ENCODE measurements at regions not wholly inside any gene's neighbourhood (a gene's known extent, or its start where the extent isn't known, plus 50 kb on each side); places are given as distances from the start of the nearest gene placed in this dataset.

- Mint-ChIP-seq H3K27me3 (ENCODE audit: unreplicated experiment) (no peaks in the 10 kb centered on the region), H3K4me3 (ENCODE audit: low read depth, unreplicated experiment) (no peak overlapping the region), H3K4me1 (ENCODE audit: low read depth, unreplicated experiment) (peaks cover 10% of the 10 kb centered on the region), H3K36me3 (ENCODE audit: insufficient read depth, unreplicated experiment) (no peaks in the 10 kb centered on the region), H3K9me3 (ENCODE audit: low read depth, unreplicated experiment) (no peaks in the 10 kb centered on the region), H3K27ac (ENCODE audit: unreplicated experiment) (no peak overlapping the region)
- CTCF ChIA-PET = no interaction called here
- no TSS peak for BruUV-seq (replicated peaks)
- TF ChIP-seq, protein P1, sequence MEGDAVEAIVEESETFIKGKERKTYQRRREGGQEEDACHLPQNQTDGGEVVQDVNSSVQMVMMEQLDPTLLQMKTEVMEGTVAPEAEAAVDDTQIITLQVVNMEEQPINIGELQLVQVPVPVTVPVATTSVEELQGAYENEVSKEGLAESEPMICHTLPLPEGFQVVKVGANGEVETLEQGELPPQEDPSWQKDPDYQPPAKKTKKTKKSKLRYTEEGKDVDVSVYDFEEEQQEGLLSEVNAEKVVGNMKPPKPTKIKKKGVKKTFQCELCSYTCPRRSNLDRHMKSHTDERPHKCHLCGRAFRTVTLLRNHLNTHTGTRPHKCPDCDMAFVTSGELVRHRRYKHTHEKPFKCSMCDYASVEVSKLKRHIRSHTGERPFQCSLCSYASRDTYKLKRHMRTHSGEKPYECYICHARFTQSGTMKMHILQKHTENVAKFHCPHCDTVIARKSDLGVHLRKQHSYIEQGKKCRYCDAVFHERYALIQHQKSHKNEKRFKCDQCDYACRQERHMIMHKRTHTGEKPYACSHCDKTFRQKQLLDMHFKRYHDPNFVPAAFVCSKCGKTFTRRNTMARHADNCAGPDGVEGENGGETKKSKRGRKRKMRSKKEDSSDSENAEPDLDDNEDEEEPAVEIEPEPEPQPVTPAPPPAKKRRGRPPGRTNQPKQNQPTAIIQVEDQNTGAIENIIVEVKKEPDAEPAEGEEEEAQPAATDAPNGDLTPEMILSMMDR (IDR thresholded peaks at IDR 0.05; ENCODE audit: unreplicated experiment) = no peak
- no peak for DNase-seq
- intact Hi-C loops (cut with micrococcal nuclease; ENCODE audit: unreplicated experiment) = no loop called here
Measured at GRCh38 chr5:74098941-74099340, 472.9 kb downstream of the ARHGEF28 start.

DNA sequence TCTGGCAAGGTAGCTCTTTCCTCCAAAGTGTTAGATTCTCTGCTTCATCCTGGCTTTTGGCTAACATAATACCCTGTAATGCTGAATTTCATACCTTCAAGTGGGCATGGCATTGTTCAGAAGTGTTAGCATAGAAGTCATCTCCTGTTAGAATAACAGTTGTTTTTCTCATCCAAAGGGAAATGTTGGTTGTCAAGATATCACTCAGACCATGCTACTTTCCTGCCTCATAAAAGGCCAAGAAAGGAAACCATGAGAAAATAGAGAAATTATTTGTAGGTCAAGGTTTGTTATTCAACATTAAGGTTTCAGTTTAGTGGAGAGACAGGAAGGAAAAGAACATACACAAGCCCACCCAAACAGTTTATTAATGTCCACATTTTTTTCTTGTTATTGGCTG is 472.5 kb downstream of the ARHGEF28 start:
- TF ChIP-seq, protein P1 (IDR thresholded peaks at IDR 0.05; ENCODE audit: unreplicated experiment) = no peak
- CTCF ChIA-PET = no interaction called here
- no peak overlapping the region for H3K27ac Mint-ChIP-seq (ENCODE audit: unreplicated experiment)
- H3K27me3 Mint-ChIP-seq (ENCODE audit: unreplicated experiment) = no peaks in the 10 kb centered on the region
- no peaks in the 10 kb centered on the region for H3K36me3 Mint-ChIP-seq (ENCODE audit: insufficient read depth, unreplicated experiment)
- no TSS peak for BruUV-seq (replicated peaks)
- H3K9me3 Mint-ChIP-seq (ENCODE audit: low read depth, unreplicated experiment) = no peaks in the 10 kb centered on the region
- no peak for DNase-seq
- H3K4me1 Mint-ChIP-seq (ENCODE audit: low read depth, unreplicated experiment) = peaks cover 5% of the 10 kb centered on the region
- intact Hi-C loops (cut with micrococcal nuclease; ENCODE audit: unreplicated experiment) = no loop called here
- no peak overlapping the region for H3K4me3 Mint-ChIP-seq (ENCODE audit: low read depth, unreplicated experiment)

- Mint-ChIP-seq H3K27me3 (ENCODE audit: unreplicated experiment) (no peaks in the 10 kb centered on the region), H3K4me3 (ENCODE audit: low read depth, unreplicated experiment) (no peak overlapping the region), H3K4me1 (ENCODE audit: low read depth, unreplicated experiment) (no peaks in the 10 kb centered on the region), H3K27ac (ENCODE audit: unreplicated experiment) (no peak overlapping the region), H3K36me3 (ENCODE audit: insufficient read depth, unreplicated experiment) (no peaks in the 10 kb centered on the region), H3K9me3 (ENCODE audit: low read depth, unreplicated experiment) (no peaks in the 10 kb centered on the region)
- intact Hi-C loops (cut with micrococcal nuclease; ENCODE audit: unreplicated experiment) = no loop called here
- DNase-seq = no peak
- TF ChIP-seq, protein P1 (IDR thresholded peaks at IDR 0.05; ENCODE audit: unreplicated experiment) = no peak
- BruUV-seq (replicated peaks) = no TSS peak
- CTCF ChIA-PET = interaction anchor here (0.9 kb wide), 1 partner anchor 158 kb away, joined by 3 read pairs; no protein-coding TSS in a partner anchor
Measured at GRCh38 chr5:74096325-74096724, 470.3 kb downstream of the ARHGEF28 start.

GRCh38 chr5:74095871-74096270 is 469.9 kb downstream of the ARHGEF28 start:
- intact Hi-C loops (cut with micrococcal nuclease; ENCODE audit: unreplicated experiment) = no loop called here
- CTCF ChIA-PET = interaction anchor here (0.6 to 0.9 kb wide), 2 partner anchors 157 to 368 kb away, joined by 3 to 4 read pairs; no protein-coding TSS in a partner anchor
- Mint-ChIP-seq H3K4me3 (ENCODE audit: low read depth, unreplicated experiment) (no peak overlapping the region), H3K36me3 (ENCODE audit: insufficient read depth, unreplicated experiment) (no peaks in the 10 kb centered on the region), H3K9me3 (ENCODE audit: low read depth, unreplicated experiment) (no peaks in the 10 kb centered on the region), H3K27ac (ENCODE audit: unreplicated experiment) (no peak overlapping the region), H3K27me3 (ENCODE audit: unreplicated experiment) (no peaks in the 10 kb centered on the region), H3K4me1 (ENCODE audit: low read depth, unreplicated experiment) (no peaks in the 10 kb centered on the region)
- TF ChIP-seq, protein P1 (IDR thresholded peaks at IDR 0.05; ENCODE audit: unreplicated experiment) = no peak
- no peak for DNase-seq
- no TSS peak for BruUV-seq (replicated peaks)

All from Calu3 (cell line).